ENCODE measurements at regions not wholly inside any gene's neighbourhood (a gene's known extent, or its start where the extent isn't known, plus 50 kb on each side); places are given as distances from the start of the nearest gene placed in this dataset.

GRCh38 chr6:84501315-84501714, 263.1 kb downstream of the TBX18 start:
- CTCF ChIA-PET (ENCODE audit: low intra/inter-chr PET ratio): no interaction called here
- intact Hi-C loops (cut with micrococcal nuclease) (no loop called here), in situ Hi-C loops (cut with MboI) (no loop called here)
- TF ChIP-seq GTF3C2 (IDR thresholded peaks at IDR 0.05; ENCODE audit: borderline replicate concordance, extremely low read depth, insufficient read length) (no peak), GATA2 (CRISPR knock-in tag; IDR thresholded peaks at IDR 0.05) (no peak), FUS (optimal IDR thresholded peaks at IDR 0.05; ENCODE audit: low read depth, low read length) (no peak), ZNF280A (IDR thresholded peaks at IDR 0.05; ENCODE audit: low read depth, partially characterized antibody) (no peak), ZMIZ1 (IDR thresholded peaks at IDR 0.05; ENCODE audit: low read depth in 2 of 2, low read length in 2 of 2) (no peak)
- Histone ChIP-seq H3K79me2 (ENCODE audit: control insufficient read depth, insufficient read depth, low read length) (no peaks in the 10 kb centered on the region), H3K9me1 (ENCODE audit: control insufficient read depth, insufficient read depth, low read length) (no peaks in the 10 kb centered on the region), H4K20me1 (replicated peaks; ENCODE audit: control insufficient read depth, insufficient read depth, low read length) (no peaks in the 10 kb centered on the region), H3K4me1 (replicated peaks in 1 of 2; ENCODE audit: control insufficient read depth in 2 of 2, insufficient read depth in 2 of 2, low read length in 2 of 2) (no peaks in the 10 kb centered on the region), H3K9me3 (replicated peaks; ENCODE audit: control insufficient read depth, insufficient read depth, low read depth, low read length) (no peaks in the 10 kb centered on the region), H3K27ac (ENCODE audit: extremely low read depth, low read depth, low read length) (no peak overlapping the region), H2AFZ (ENCODE audit: low read depth, low read length) (no peak overlapping the region), H3K4me2 (ENCODE audit: insufficient read depth, low read length) (no peak overlapping the region), H3K27me3 (ENCODE audit: control insufficient read depth in 2 of 2, insufficient read depth in 2 of 2, low read length in 2 of 2) (no peaks in the 10 kb centered on the region), H3K9ac (ENCODE audit: insufficient read depth in 1 of 2, low read depth in 2 of 2, low read length in 2 of 2) (no peak overlapping the region), H3K36me3 (ENCODE audit: control insufficient read depth, insufficient read depth, low read length) (no peaks in the 10 kb centered on the region), H3K4me3 (no peak overlapping the region)
- no TSS peak for BruUV-seq (replicated peaks)
- 5% methylated on average over 3 of the region's 3 CpGs for WGBS (ENCODE audit: insufficient coverage, low coverage, missing lambda C conversion rate)
- POLR2A ChIA-PET: no interaction called here
- FAIRE-seq (no peak), ATAC-seq (no peak), DNase-seq (ENCODE audit: extremely low read depth in 1 of 4, low spot score in 3 of 4) (no peak)

Measured in K562 (cell line).